Smooth muscle cell (in vitro differentiated cells): ENCODE measurements at regions not wholly inside any gene's neighbourhood (a gene's known extent, or its start where the extent isn't known, plus 50 kb on each side); places are given as distances from the start of the nearest gene placed in this dataset.

Source experiments
- DNase-seq: peaks from one replicate; lab custom pipeline; 2025; ENCODE audit not compliant: unreplicated experiment; lab: John Stamatoyannopoulos, UW
- H2AFZ ChIP-seq: fragments of 200-600 bp; sonication (generic); 2 replicates; pipeline ENCODE4 v1.6.0; 2016; ENCODE audit warnings: antibody characterized with exemption, low read depth, mild to moderate bottlenecking
- H3F3A ChIP-seq: fragments of 200-600 bp; sonication (generic); 2 replicates; pipeline ENCODE4 v1.6.0; 2017; ENCODE audit warnings: antibody characterized with exemption, low read depth
- H3K27ac ChIP-seq: fragments of 200-600 bp; sonication (generic); 2 replicates; pipeline ENCODE4 v1.5.1; 2016; ENCODE audit warnings: low read depth, mild to moderate bottlenecking
- H3K27me3 ChIP-seq: fragments of 200-600 bp; sonication (generic); 2 replicates; pipeline ENCODE4 v1.6.1; 2016; ENCODE audit warnings: low read depth, mild to moderate bottlenecking
- H3K36me3 ChIP-seq: fragments of 200-600 bp; sonication (generic); 2 replicates; pipeline ENCODE4 v1.5.1; 2016; ENCODE audit warnings: low read depth
- H3K4me1 ChIP-seq: fragments of 200-600 bp; sonication (generic); 2 replicates; pipeline ENCODE4 v1.5.1; 2016; ENCODE audit warnings: low read depth
- H3K4me2 ChIP-seq: fragments of 200-600 bp; sonication (generic); 2 replicates; pipeline ENCODE4 v1.6.0; 2016; ENCODE audit warnings: mild to moderate bottlenecking
- H3K4me3 ChIP-seq: fragments of 200-600 bp; sonication (generic); 2 replicates; pipeline ENCODE4 v1.5.1; 2016; ENCODE audit warnings: mild to moderate bottlenecking
- H3K79me2 ChIP-seq: fragments of 200-600 bp; sonication (generic); 2 replicates; pipeline ENCODE4 v1.6.0; 2016; ENCODE audit warnings: low read depth, mild to moderate bottlenecking
- H3K9ac ChIP-seq: fragments of 200-600 bp; sonication (generic); 2 replicates; pipeline ENCODE4 v1.6.0; 2016; ENCODE audit warnings: low read depth
- H3K9me3 ChIP-seq: fragments of 200-600 bp; sonication (generic); replicated peaks from 2 replicates; pipeline ENCODE4 v1.5.1; 2016; ENCODE audit warnings: low read depth
- H4K20me1 ChIP-seq: fragments of 200-600 bp; sonication (generic); 2 replicates; pipeline ENCODE4 v1.6.0; 2016; ENCODE audit warnings: low read depth
- CTCF ChIP-seq: fragments of 200-600 bp; sonication (generic); IDR thresholded peaks from 2 replicates; pipeline ENCODE4 v1.5.1; 2017; ENCODE audit warnings: borderline replicate concordance, mild to moderate bottlenecking, antibody characterized with exemption; ENCODE audit not compliant: insufficient read depth, poor library complexity, severe bottlenecking
- WGBS: methylation state at CpG from one replicate; pipeline ENCODE4 v1.1.7; 2016; ENCODE audit warnings: low lambda C conversion rate; 5-methylcytosine and 5-hydroxymethylcytosine counted together

GRCh38 chr2:104938231-104938941 lies 84.5 kb downstream of the POU3F3 start:
- no peaks in the 10 kb centered on the region for H3F3A ChIP-seq
- no peak overlapping the region for H2AFZ ChIP-seq
- H3K79me2 ChIP-seq, result no peaks in the 10 kb centered on the region
- no peaks in the 10 kb centered on the region for H3K9me3 ChIP-seq
- no peak overlapping the region for H3K4me3 ChIP-seq
- H3K4me1 ChIP-seq, result no peaks in the 10 kb centered on the region
- 92% methylated on average over 10 of the region's 10 CpGs for WGBS
- H3K36me3 ChIP-seq, result no peaks in the 10 kb centered on the region
- DNase-seq, result no peak
- no peak overlapping the region for H3K27ac ChIP-seq
- H4K20me1 ChIP-seq, result no peaks in the 10 kb centered on the region
- TF ChIP-seq CTCF, result no peak
- no peaks in the 10 kb centered on the region for H3K27me3 ChIP-seq
- no peak overlapping the region for H3K4me2 ChIP-seq
- H3K9ac ChIP-seq, result no peak overlapping the region

DNA sequence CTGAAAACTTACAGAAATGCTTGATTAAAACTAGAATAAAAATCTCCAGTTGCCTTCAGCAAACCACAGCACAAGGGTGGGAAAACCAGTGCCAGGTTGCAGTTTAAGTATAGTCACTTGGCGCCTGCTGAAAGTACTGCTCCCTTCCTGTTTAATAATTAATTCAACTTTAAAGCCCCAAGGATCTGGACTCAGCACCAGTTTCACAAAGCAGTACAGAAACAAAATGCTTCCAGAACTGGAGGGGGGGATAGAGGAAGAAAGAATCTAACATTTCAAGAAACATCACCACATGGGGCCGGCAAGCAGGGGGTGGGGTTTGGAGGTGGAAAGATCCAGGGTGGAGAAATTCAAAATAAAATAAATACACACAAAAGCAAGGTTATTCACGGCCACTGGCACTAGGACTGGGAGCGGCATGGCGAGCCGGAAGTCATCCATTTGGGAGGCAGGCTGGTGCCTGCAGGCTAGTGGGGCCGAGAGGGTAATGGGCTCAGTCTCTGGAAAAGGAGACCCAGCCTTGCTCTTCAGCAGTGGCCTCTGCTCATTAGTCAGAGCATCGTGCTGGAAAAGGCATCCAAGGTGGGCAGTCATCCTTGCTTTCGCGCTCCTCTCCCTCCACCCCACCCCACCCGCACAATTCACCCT lies 85.8 kb downstream of the POU3F3 start:
- H3K79me2 ChIP-seq, result no peaks in the 10 kb centered on the region
- no peaks in the 10 kb centered on the region for H3K9me3 ChIP-seq
- no peaks in the 10 kb centered on the region for H4K20me1 ChIP-seq
- no peak overlapping the region for H2AFZ ChIP-seq
- no peak overlapping the region for H3K4me3 ChIP-seq
- TF ChIP-seq CTCF, result no peak
- no peak overlapping the region for H3K4me2 ChIP-seq
- H3K9ac ChIP-seq, result no peak overlapping the region
- no peaks in the 10 kb centered on the region for H3K4me1 ChIP-seq
- H3K27me3 ChIP-seq, result no peaks in the 10 kb centered on the region
- WGBS, result 84% methylated on average over 11 of the region's 11 CpGs
- H3F3A ChIP-seq, result no peaks in the 10 kb centered on the region
- no peak for DNase-seq
- H3K36me3 ChIP-seq, result no peaks in the 10 kb centered on the region
- no peak overlapping the region for H3K27ac ChIP-seq

DNA sequence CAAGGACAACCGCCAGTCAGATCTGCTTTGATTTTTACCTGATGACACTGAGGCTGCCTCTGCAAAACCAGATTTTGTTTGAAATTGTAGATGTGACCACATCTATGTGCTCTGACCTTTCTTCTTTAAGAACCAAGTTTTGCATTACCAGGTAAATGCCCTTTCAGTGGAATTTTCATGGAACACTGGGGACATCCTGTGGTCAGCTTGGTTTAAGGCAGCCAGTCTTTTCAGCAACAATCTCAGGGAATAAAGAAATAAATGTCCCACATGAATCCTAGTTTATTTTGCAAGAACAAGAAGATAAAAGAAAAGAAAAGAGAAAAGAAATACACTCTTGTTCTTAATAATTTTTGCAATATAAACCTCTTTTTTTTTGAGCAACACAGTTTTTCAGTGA lies 90.6 kb downstream of the POU3F3 start:
- no peaks in the 10 kb centered on the region for H3K36me3 ChIP-seq
- H3K4me1 ChIP-seq, result peaks cover 8% of the 10 kb centered on the region
- TF ChIP-seq CTCF, result peak; percentile 50
- H3K4me3 ChIP-seq, result no peak overlapping the region
- H3K27me3 ChIP-seq, result peaks cover 4% of the 10 kb centered on the region
- WGBS, result 44% methylated on average over 1 of the region's 1 CpG
- no peaks in the 10 kb centered on the region for H3K79me2 ChIP-seq
- H3K4me2 ChIP-seq, result no peak overlapping the region
- DNase-seq, result no peak
- H3K27ac ChIP-seq, result no peak overlapping the region
- no peaks in the 10 kb centered on the region for H3K9me3 ChIP-seq
- H3F3A ChIP-seq, result no peaks in the 10 kb centered on the region
- no peak overlapping the region for H3K9ac ChIP-seq
- H2AFZ ChIP-seq, result no peak overlapping the region
- H4K20me1 ChIP-seq, result no peaks in the 10 kb centered on the region

- Histone ChIP-seq H3K27me3 (peaks cover 7% of the 10 kb centered on the region), H4K20me1 (no peaks in the 10 kb centered on the region), H3K4me3 (no peak overlapping the region), H3K9ac (no peak overlapping the region), H3K36me3 (no peaks in the 10 kb centered on the region), H3K79me2 (no peaks in the 10 kb centered on the region), H3K9me3 (no peaks in the 10 kb centered on the region), H3F3A (no peaks in the 10 kb centered on the region), H3K27ac (no peak overlapping the region), H3K4me1 (peaks cover 8% of the 10 kb centered on the region), H2AFZ (no peak overlapping the region), H3K4me2 (no peak overlapping the region)
- TF ChIP-seq CTCF, result no peak
- no peak for DNase-seq
- 58% methylated on average over 5 of the region's 5 CpGs for whole genome bisulfite sequencing
Measured at GRCh38 chr2:104945121-104945520, 91.2 kb downstream of the POU3F3 start.
